ENCODE measurements at regions not wholly inside any gene's neighbourhood (a gene's known extent, or its start where the extent isn't known, plus 50 kb on each side); places are given as distances from the start of the nearest gene placed in this dataset.

- Histone ChIP-seq H3K4me2 (ENCODE audit: insufficient read depth, insufficient read length, low read length) (no peak overlapping the region), H3K23me2 (ENCODE audit: insufficient read length, low read depth, low read length, poor library complexity, severe bottlenecking) (no peaks in the 10 kb centered on the region), H2AFZ (ENCODE audit: low read length) (no peak overlapping the region), H3K23ac (ENCODE audit: insufficient read length, low read depth, low read length) (no peak overlapping the region), H2BK12ac (ENCODE audit: insufficient read length, low read depth, low read length) (no peak overlapping the region), H3T11ph (ENCODE audit: low read length) (no peak overlapping the region), H3K4me1 (ENCODE audit: insufficient read depth, low read length) (no peaks in the 10 kb centered on the region), H2BK120ac (ENCODE audit: low read depth, low read length, poor library complexity, severe bottlenecking) (no peak overlapping the region), H3K14ac (ENCODE audit: insufficient read depth, low read length) (no peak overlapping the region), H4K91ac (ENCODE audit: insufficient read length, low read depth, low read length) (no peak overlapping the region), H3K9ac (ENCODE audit: extremely low read depth, insufficient read length, low read length) (no peak overlapping the region), H3K27ac (ENCODE audit: insufficient read length, low read depth, low read length) (no peak overlapping the region), H3K4ac (ENCODE audit: low read depth, low read length) (no peak overlapping the region), H2BK15ac (ENCODE audit: low read depth, low read length) (no peak overlapping the region), H2AK5ac (ENCODE audit: insufficient read length, low read length) (no peak overlapping the region), H2BK5ac (ENCODE audit: insufficient read length, low read length) (no peak overlapping the region), H3K18ac (ENCODE audit: insufficient read length, low read depth, low read length) (no peak overlapping the region), H3K79me2 (ENCODE audit: insufficient read depth, low read length) (no peaks in the 10 kb centered on the region), H4K20me1 (ENCODE audit: control insufficient read depth, insufficient read depth, insufficient read length) (no peaks in the 10 kb centered on the region), H4K8ac (replicated peaks; ENCODE audit: insufficient read length, low read depth, low read length) (no peak overlapping the region), H4K5ac (ENCODE audit: insufficient read length, low read depth, low read length) (no peak overlapping the region), H2BK20ac (ENCODE audit: low read depth, low read length, poor library complexity, severe bottlenecking) (no peak overlapping the region), H3K27me3 (ENCODE audit: insufficient read depth, low read length) (no peaks in the 10 kb centered on the region), H3K9me3 (ENCODE audit: control insufficient read depth, low read depth, low read length) (no peaks in the 10 kb centered on the region), H3K79me1 (ENCODE audit: insufficient read depth, low read depth, low read length, poor library complexity, severe bottlenecking) (no peaks in the 10 kb centered on the region), H3K56ac (ENCODE audit: insufficient read length, low read depth, low read length) (no peak overlapping the region)
- WGBS (ENCODE audit: extremely low coverage, insufficient read length, low lambda C conversion rate) = no CpG with 5 or more reads among the region's 4 CpGs
- no peak for DNase-seq
- H3K4me3 Mint-ChIP-seq = no peak overlapping the region
- H3K9me3 Mint-ChIP-seq = no peaks in the 10 kb centered on the region
- no peaks in the 10 kb centered on the region for H3K36me3 Mint-ChIP-seq (ENCODE audit: insufficient read depth in 1 of 3, low read depth in 3 of 3)
- H3K27me3 Mint-ChIP-seq (ENCODE audit: low read depth) = no peaks in the 10 kb centered on the region
- no peak for TF ChIP-seq CTCF (conservative IDR thresholded peaks at IDR 0.05)
- no peak overlapping the region for H3K27ac Mint-ChIP-seq
- peaks cover 0 to 2% of the 10 kb centered on the region in 2 experiments; a peak in 2 of 4 replicates for H3K4me1 Mint-ChIP-seq
Measured at GRCh38 chr4:83832110-83832825, 296.4 kb downstream of the GPAT3 start.
